GM23338 (cell line): ENCODE measurements at regions not wholly inside any gene's neighbourhood (a gene's known extent, or its start where the extent isn't known, plus 50 kb on each side); places are given as distances from the start of the nearest gene placed in this dataset.

ENCODE experiments used
- ATAC-seq: fragments of 200-7000 bp; cut with Tn5 transposase; 3 replicates; pipeline ENCODE4 v1.9.1; 2020
- DNase-seq: peaks from one replicate; pipeline ENCODE4 v3.0.0-alpha.2; 2015; ENCODE audit warnings: low spot score
- H2AFZ ChIP-seq: fragments of 200-600 bp; sonication (generic); 2 replicates; pipeline ENCODE4 v1.8.0; 2016; ENCODE audit warnings: antibody characterized with exemption, mild to moderate bottlenecking, moderate library complexity
- H3F3A ChIP-seq: fragments of 200-600 bp; sonication (generic); replicated peaks from 2 replicates; pipeline ENCODE4 v1.8.0; 2017; ENCODE audit warnings: antibody characterized with exemption, mixed run types, low read depth
- H3K27ac ChIP-seq: fragments of 200-600 bp; sonication (generic); 2 replicates; pipeline ENCODE4 v1.6.1; 2016; ENCODE audit warnings: low read depth
- H3K27me3 ChIP-seq: fragments of 200-600 bp; sonication (generic); 2 replicates; pipeline ENCODE4 v1.8.0; 2016; ENCODE audit warnings: mild to moderate bottlenecking, mixed run types, moderate library complexity; ENCODE audit not compliant: insufficient read depth
- H3K36me3 ChIP-seq: fragments of 200-600 bp; sonication (generic); 2 replicates; pipeline ENCODE4 v1.8.0; 2016; ENCODE audit warnings: mild to moderate bottlenecking; ENCODE audit not compliant: insufficient read depth
- H3K4me1 ChIP-seq: fragments of 200-600 bp; sonication (generic); 2 replicates; pipeline ENCODE4 v1.8.0; 2016; ENCODE audit warnings: mild to moderate bottlenecking, moderate library complexity; ENCODE audit not compliant: insufficient read depth
- H3K4me2 ChIP-seq: fragments of 200-600 bp; sonication (generic); 2 replicates; pipeline ENCODE4 v1.7.1; 2017; ENCODE audit warnings: mixed run types
- H3K4me3 ChIP-seq: fragments of 200-600 bp; sonication (generic); 2 replicates; pipeline ENCODE4 v1.6.1; 2016; ENCODE audit warnings: mixed run types
- H3K79me2 ChIP-seq: fragments of 200-600 bp; sonication (generic); replicated peaks from 2 replicates; pipeline ENCODE4 v1.8.0; 2017; ENCODE audit warnings: mild to moderate bottlenecking; ENCODE audit not compliant: insufficient read depth
- H3K9me2 ChIP-seq: fragments of 200-600 bp; sonication (generic); 2 replicates; pipeline ENCODE4 v1.8.0; 2017; ENCODE audit not compliant: insufficient read depth
- H4K20me1 ChIP-seq: fragments of 200-600 bp; sonication (generic); replicated peaks from 2 replicates; pipeline ENCODE4 v1.8.0; 2017; ENCODE audit warnings: mild to moderate bottlenecking; ENCODE audit not compliant: insufficient read depth
- H3K27ac Mint-ChIP-seq: 2 replicates; pipeline ENCODE4 v1.8.0; 2020; ENCODE audit warnings: inconsistent platforms, mild to moderate bottlenecking, moderate library complexity, mixed read lengths
- H3K27me3 Mint-ChIP-seq: 3 replicates; pipeline ENCODE4 v1.8.0; 2022; ENCODE audit warnings: low read depth, mild to moderate bottlenecking, moderate library complexity, mixed read lengths, inconsistent platforms; ENCODE audit not compliant: insufficient read depth, poor library complexity
- H3K36me3 Mint-ChIP-seq: 3 replicates; pipeline ENCODE4 v1.8.0; 2021; ENCODE audit warnings: low read depth, mild to moderate bottlenecking, inconsistent platforms, moderate library complexity, mixed read lengths
- H3K4me1 Mint-ChIP-seq: 3 replicates; pipeline ENCODE4 v1.8.0; 2020; ENCODE audit warnings: mild to moderate bottlenecking, inconsistent platforms, mixed read lengths
- H3K4me3 Mint-ChIP-seq: 3 replicates; pipeline ENCODE4 v1.8.0; 2021; ENCODE audit warnings: moderate library complexity, mild to moderate bottlenecking, inconsistent platforms, mixed read lengths
- H3K9me3 Mint-ChIP-seq: 3 replicates; pipeline ENCODE4 v1.8.0; 2020; ENCODE audit warnings: moderate library complexity, mild to moderate bottlenecking, inconsistent platforms, mixed read lengths
- CREB1 ChIP-seq: fragments of 250-450 bp; sonication (Bioruptor Pico); IDR thresholded peaks from 2 replicates; pipeline ENCODE4 v1.5.0; 2020; ENCODE audit warnings: low read depth, mild to moderate bottlenecking, moderate library complexity
- EZH2 ChIP-seq: fragments of 200-600 bp; sonication (generic); IDR thresholded peaks from one replicate; pipeline ENCODE4 v1.8.0; 2017; ENCODE audit warnings: antibody characterized with exemption, mild to moderate bottlenecking, low read depth; ENCODE audit not compliant: unreplicated experiment
- EZH2phosphoT487 ChIP-seq: fragments of 200-600 bp; sonication (generic); IDR thresholded peaks from one replicate; pipeline ENCODE4 v1.8.1; 2018; ENCODE audit warnings: antibody characterized with exemption; ENCODE audit not compliant: unreplicated experiment
- JUNB ChIP-seq: IDR thresholded peaks from one replicate; pipeline ENCODE4 v1.6.1; 2016; ENCODE audit warnings: antibody characterized with exemption; ENCODE audit not compliant: unreplicated experiment
- NANOG ChIP-seq: IDR thresholded peaks from 2 replicates; pipeline ENCODE4 v1.6.1; 2016; ENCODE audit warnings: antibody characterized with exemption, borderline replicate concordance
- POLR2AphosphoS5 ChIP-seq: IDR thresholded peaks from 2 replicates; pipeline ENCODE4 v1.6.1; 2016; ENCODE audit warnings: antibody characterized with exemption, low read depth
- STAT1 ChIP-seq: IDR thresholded peaks from one replicate; pipeline ENCODE4 v1.6.1; 2016; ENCODE audit warnings: antibody characterized with exemption; ENCODE audit not compliant: unreplicated experiment
- ZNF114 ChIP-seq: fragments of 250-450 bp; sonication (Bioruptor Pico); IDR thresholded peaks from 2 replicates; pipeline ENCODE4 v1.5.0; 2020; ENCODE audit warnings: mild to moderate bottlenecking, moderate library complexity
- ZNF331 ChIP-seq: fragments of 250-450 bp; sonication (Bioruptor Pico); IDR thresholded peaks from 2 replicates; pipeline ENCODE4 v1.5.0; 2020; ENCODE audit warnings: low read depth, mild to moderate bottlenecking, moderate library complexity
- TF ChIP-seq, protein P1 (sequence below): IDR thresholded peaks from one replicate; pipeline ENCODE4 v1.6.1; 2018; ENCODE audit warnings: antibody characterized with exemption; ENCODE audit not compliant: unreplicated experiment
- TF ChIP-seq, protein P2 (sequence below): IDR thresholded peaks from 2 replicates; pipeline ENCODE4 v1.6.1; 2016; ENCODE audit warnings: antibody characterized with exemption
- TF ChIP-seq, protein P3 (sequence below), 2 experiments: fragments of 200-600 bp in 1 of 2; sonication (generic) in 1 of 2; conservative IDR thresholded peaks; 2 replicates each; pipeline versions ENCODE4 v1.5.1 to v1.6.1; 2016 to 2017; ENCODE audit warnings: antibody characterized with exemption in 2 of 2, low read depth in 2 of 2, mild to moderate bottlenecking in 2 of 2, moderate library complexity in 1 of 2

DNA sequence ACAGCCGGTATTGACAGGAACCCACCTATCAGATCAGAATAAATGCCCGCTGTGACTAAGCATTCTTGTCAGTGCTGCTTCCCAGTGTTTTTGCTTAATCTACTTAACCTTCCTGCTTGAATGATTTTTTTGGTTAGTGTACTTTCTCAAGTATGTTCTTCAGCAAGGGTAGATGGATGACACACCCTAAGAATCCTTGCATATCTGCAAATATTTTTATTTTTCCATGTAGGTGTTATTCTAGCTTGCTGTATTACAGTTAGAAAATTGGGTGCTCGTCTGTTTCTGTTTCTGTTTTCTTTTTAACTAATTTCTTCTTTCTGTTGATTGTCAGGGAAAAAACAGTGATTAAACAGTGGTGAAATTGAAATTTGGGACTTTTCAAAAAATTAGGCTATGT, 64.5 kb downstream of the SEC61B start (continued):
- TF ChIP-seq STAT1 (no peak), POLR2AphosphoS5 (no peak), NANOG (no peak), ZNF114 (no peak)
- TF ChIP-seq, protein P1, sequence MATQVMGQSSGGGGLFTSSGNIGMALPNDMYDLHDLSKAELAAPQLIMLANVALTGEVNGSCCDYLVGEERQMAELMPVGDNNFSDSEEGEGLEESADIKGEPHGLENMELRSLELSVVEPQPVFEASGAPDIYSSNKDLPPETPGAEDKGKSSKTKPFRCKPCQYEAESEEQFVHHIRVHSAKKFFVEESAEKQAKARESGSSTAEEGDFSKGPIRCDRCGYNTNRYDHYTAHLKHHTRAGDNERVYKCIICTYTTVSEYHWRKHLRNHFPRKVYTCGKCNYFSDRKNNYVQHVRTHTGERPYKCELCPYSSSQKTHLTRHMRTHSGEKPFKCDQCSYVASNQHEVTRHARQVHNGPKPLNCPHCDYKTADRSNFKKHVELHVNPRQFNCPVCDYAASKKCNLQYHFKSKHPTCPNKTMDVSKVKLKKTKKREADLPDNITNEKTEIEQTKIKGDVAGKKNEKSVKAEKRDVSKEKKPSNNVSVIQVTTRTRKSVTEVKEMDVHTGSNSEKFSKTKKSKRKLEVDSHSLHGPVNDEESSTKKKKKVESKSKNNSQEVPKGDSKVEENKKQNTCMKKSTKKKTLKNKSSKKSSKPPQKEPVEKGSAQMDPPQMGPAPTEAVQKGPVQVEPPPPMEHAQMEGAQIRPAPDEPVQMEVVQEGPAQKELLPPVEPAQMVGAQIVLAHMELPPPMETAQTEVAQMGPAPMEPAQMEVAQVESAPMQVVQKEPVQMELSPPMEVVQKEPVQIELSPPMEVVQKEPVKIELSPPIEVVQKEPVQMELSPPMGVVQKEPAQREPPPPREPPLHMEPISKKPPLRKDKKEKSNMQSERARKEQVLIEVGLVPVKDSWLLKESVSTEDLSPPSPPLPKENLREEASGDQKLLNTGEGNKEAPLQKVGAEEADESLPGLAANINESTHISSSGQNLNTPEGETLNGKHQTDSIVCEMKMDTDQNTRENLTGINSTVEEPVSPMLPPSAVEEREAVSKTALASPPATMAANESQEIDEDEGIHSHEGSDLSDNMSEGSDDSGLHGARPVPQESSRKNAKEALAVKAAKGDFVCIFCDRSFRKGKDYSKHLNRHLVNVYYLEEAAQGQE, result no peak

DNA sequence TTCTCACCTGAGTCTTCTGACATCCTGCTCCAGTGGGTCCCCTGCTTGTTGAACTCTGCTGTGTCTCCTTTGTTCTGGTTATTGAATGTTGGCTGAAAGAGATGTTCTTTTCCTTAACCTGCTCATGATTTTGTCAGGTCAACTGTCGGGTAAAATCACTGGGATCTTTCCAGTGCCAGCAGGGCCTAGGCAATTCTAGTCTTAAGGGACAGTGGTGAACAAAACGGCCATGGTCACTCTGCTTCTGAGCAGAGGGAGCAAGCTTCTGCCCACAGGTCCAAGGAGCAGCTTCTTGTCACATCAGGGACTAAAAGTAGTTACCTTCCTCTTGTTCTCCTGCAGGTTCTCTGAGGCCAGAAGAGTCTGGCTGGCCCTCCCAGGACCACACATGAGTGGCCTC, 65.6 kb downstream of the SEC61B start:
- H3K27ac Mint-ChIP-seq, result no peak overlapping the region
- Histone ChIP-seq H3K27me3 (no peaks in the 10 kb centered on the region), H3K9me2 (no peaks in the 10 kb centered on the region), H2AFZ (no peak overlapping the region), H3K4me3 (no peak overlapping the region), H4K20me1 (no peaks in the 10 kb centered on the region), H3F3A (no peaks in the 10 kb centered on the region), H3K4me2 (no peak overlapping the region), H3K36me3 (no peaks in the 10 kb centered on the region), H3K79me2 (no peaks in the 10 kb centered on the region), H3K27ac (no peak overlapping the region), H3K4me1 (no peaks in the 10 kb centered on the region)
- H3K27me3 Mint-ChIP-seq, result peaks cover 2% of the 10 kb centered on the region
- no peaks in the 10 kb centered on the region; the same call in 2 of the 3 replicates for H3K4me1 Mint-ChIP-seq
- H3K36me3 Mint-ChIP-seq, result no peaks in the 10 kb centered on the region
- H3K9me3 Mint-ChIP-seq, result no peaks in the 10 kb centered on the region
- no peak for TF ChIP-seq EZH2phosphoT487
- no peak for TF ChIP-seq POLR2AphosphoS5
- TF ChIP-seq ZNF114, result no peak
- no peak for TF ChIP-seq NANOG
- no peak for TF ChIP-seq JUNB
- TF ChIP-seq CREB1 (CRISPR knock-in tag), result no peak
- TF ChIP-seq ZNF331 (CRISPR knock-in tag), result no peak
- ATAC-seq (no peak), DNase-seq (no peak)
- H3K4me3 Mint-ChIP-seq, result no peak overlapping the region

DNA sequence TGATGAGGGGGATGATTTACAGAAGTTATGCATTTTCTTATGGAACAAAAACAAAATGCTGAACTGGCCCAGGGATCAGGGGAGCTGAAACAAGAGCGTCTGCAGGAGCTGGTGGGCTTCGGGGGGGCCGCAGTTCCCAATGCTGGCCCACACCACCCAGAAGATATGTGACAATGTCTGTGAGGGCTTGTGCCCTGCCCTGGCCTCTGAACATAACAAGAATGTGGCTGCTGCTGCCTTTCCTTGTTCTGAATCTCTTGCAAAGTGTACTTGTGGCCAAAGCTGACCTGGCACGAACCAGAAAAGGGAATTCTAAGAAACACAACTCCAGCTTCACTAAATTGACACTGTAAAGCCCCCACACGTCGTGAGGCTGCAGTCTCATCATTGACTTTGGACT, 66.7 kb downstream of the SEC61B start:
- H4K20me1 ChIP-seq, result no peaks in the 10 kb centered on the region
- no peaks in the 10 kb centered on the region for H3K27me3 ChIP-seq
- no peak for ATAC-seq
- H3K4me3 ChIP-seq, result no peak overlapping the region
- Mint-ChIP-seq H3K27me3 (peaks cover 2% of the 10 kb centered on the region), H3K4me3 (no peak overlapping the region), H3K27ac (no peak overlapping the region), H3K4me1 (no peaks in the 10 kb centered on the region; the same call in 2 of the 3 replicates), H3K9me3 (no peaks in the 10 kb centered on the region), H3K36me3 (no peaks in the 10 kb centered on the region)
- H3F3A ChIP-seq, result no peaks in the 10 kb centered on the region
- no peak overlapping the region for H3K4me2 ChIP-seq
- no peak for DNase-seq
- no peaks in the 10 kb centered on the region for H3K4me1 ChIP-seq
- no peaks in the 10 kb centered on the region for H3K9me2 ChIP-seq
- H2AFZ ChIP-seq, result no peak overlapping the region
- H3K27ac ChIP-seq, result no peak overlapping the region
- no peaks in the 10 kb centered on the region for H3K36me3 ChIP-seq
- no peaks in the 10 kb centered on the region for H3K79me2 ChIP-seq
- TF ChIP-seq ZNF114 (no peak), STAT1 (no peak), CREB1 (CRISPR knock-in tag) (no peak), EZH2 (no peak), EZH2phosphoT487 (no peak), JUNB (no peak), NANOG (no peak), POLR2AphosphoS5 (no peak)
- TF ChIP-seq, protein P2, sequence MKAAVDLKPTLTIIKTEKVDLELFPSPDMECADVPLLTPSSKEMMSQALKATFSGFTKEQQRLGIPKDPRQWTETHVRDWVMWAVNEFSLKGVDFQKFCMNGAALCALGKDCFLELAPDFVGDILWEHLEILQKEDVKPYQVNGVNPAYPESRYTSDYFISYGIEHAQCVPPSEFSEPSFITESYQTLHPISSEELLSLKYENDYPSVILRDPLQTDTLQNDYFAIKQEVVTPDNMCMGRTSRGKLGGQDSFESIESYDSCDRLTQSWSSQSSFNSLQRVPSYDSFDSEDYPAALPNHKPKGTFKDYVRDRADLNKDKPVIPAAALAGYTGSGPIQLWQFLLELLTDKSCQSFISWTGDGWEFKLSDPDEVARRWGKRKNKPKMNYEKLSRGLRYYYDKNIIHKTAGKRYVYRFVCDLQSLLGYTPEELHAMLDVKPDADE, result no peak
- TF ChIP-seq, protein P1, result no peak
- TF ChIP-seq, protein P3, sequence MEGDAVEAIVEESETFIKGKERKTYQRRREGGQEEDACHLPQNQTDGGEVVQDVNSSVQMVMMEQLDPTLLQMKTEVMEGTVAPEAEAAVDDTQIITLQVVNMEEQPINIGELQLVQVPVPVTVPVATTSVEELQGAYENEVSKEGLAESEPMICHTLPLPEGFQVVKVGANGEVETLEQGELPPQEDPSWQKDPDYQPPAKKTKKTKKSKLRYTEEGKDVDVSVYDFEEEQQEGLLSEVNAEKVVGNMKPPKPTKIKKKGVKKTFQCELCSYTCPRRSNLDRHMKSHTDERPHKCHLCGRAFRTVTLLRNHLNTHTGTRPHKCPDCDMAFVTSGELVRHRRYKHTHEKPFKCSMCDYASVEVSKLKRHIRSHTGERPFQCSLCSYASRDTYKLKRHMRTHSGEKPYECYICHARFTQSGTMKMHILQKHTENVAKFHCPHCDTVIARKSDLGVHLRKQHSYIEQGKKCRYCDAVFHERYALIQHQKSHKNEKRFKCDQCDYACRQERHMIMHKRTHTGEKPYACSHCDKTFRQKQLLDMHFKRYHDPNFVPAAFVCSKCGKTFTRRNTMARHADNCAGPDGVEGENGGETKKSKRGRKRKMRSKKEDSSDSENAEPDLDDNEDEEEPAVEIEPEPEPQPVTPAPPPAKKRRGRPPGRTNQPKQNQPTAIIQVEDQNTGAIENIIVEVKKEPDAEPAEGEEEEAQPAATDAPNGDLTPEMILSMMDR (conservative IDR thresholded peaks at IDR 0.05; ENCODE audit: low read depth in 2 of 2), result no peak
